HG02678 (cell line): ENCODE measurements at regions not wholly inside any gene's neighbourhood (a gene's known extent, or its start where the extent isn't known, plus 50 kb on each side); places are given as distances from the start of the nearest gene placed in this dataset.
"Not testable (repeated sequence)": the region's sequence is repeated elsewhere in the genome, so short reads cannot be mapped to it uniquely, and the experiment has no call there.

Experiments
- ATAC-seq: cut with Tn5 transposase; IDR thresholded peaks from one replicate; pipeline ENCODE4 v1.9.1; 2021; ENCODE audit warnings: mild to moderate bottlenecking, moderate library complexity; ENCODE audit not compliant: unreplicated experiment

DNA sequence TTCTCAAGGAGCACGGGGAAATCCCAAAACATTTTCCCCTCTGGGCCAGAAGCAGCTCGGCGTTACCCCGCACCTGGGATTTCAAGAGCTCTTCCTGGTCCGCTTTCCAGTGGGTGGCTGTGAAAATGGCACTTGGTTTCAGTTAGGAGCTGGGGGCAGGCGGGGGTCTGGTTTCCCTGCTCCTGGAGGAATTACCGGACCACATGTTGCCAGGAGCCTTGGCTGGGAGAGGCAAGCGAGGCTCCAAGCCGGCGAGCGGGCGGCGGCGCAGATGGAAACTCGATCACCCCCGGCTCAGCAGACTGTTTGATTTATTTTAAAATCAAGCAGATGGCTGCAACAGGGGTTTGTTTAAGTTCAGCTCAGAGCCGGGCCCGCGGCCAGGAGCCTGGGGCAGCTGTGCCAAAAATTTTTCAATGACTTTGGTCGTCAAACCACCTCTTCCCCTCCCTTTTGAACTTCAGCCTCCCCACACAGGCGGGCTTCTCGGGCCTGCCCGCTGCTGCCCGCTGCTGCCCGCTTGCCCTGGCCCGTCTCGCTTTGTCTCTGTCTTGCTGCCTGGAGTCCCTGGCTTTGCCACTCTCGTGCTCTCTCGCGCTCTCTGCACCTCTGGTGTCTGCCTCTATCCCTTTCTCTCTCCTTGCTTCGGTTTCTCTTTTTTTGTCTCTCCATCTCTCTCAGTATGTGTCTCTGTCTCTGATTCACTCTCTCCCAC lies 108.0 kb upstream of the CIBAR2 start:
- ATAC-seq, result no peak

DNA sequence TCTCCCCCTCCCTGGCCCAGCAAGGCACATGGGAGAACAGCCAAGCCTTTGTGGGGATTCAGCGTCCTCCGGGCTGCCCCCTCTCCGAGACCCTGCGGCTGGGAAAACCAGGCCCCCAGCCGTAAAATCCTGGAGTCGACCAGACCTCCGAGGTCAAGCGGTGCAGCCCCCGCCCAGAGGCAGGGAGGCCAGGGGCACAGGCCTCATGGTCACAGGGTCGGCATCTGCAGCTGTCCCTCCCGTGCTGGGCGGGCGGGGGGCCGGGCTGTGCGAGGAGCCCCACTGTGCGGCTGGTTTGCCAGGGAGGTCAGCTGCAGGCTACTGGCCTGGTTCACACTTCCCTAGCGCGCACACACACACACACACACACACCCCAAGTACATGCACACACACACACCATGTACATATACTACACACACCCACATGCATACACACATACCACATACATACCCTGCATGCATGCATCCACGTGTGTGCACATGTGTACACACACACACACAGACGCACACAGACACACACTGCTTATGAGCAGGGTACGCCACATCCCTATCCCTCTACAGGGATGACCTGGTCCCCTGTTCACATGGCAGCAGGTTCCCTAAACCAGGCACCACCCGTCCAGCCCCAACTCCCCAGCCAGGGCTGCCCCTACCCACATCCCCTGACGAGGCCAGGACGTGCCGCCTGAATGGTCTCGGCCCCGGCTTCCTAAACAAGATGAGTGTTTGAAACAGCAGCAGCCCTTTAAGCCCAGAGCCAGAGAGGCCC lies 108.9 kb upstream of the CIBAR2 start:
- ATAC-seq, result no peak

DNA sequence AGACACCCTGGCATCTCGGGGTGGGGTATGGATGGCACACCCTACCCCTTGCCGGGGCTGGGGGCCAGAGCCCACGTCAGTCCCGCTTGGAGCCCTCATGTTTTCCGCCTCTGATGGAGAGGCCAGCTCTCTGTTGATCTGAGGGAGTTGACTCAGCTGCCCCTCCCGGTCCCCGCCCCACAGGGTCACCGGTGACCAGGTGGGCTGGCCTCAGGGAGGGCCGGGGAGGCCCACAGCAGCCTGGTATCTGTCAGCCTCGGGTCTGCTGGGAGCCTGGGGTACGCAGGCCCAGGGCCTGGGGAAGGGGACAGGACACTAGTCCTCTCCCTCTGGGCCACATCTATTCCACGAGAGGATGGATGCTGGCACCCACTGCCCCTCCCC lies 109.5 kb upstream of the CIBAR2 start:
- ATAC-seq, result no peak

DNA sequence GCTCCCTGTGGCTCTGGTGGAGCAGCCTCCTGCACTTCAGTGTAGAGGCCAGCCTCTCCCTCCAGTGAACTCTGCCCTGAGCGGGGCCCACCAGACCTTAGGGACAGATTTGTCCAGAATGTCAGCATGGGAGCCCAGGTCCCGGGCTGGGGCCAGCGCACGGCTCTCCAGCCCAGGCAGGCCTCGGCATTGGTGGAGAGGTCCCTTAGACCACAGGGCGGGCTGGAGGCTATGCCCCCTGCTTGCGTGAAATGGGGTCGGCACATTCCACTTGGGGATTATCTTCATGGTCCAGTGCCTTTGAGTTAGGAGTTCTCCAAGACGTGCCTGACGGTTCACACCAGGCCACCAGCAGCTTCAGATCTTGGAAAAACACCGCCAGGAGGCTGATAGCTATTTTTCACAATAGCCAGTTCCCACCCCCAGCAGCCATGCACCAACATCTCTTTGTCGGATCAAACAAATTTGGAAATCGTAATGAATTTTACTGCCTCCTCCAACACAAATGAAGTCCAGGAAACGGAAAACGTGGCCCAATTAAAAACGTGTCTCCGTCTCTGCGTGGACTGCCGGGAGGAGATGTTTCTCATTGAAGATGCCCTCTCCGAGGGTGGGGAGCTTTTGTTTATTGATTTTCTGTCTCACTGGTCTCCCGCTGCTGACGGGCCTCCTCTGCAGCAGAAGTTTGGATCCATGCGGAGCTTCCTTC lies 110.0 kb upstream of the CIBAR2 start:
- no peak for ATAC-seq

DNA sequence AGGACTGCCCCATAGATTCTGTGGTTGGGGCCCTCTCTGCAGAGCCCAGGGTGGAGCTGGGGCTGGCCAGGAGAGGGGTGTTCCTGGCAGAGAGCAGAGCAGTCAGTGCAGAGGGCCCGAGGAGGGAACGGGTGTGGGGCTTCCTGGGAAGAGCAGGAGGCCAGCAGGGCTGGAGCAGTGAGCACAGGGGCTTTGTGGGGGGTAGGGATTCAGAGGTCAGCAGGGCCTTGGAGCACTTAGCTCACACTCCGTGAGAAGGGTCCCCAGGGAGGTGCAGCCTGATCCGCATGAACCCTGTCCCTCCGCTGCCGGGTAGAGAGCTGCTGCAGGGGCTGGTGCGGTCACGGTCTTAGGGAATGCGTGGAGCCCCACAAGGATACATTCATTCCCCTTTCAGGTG lies 113.0 kb upstream of the CIBAR2 start:
- no peak for ATAC-seq

DNA sequence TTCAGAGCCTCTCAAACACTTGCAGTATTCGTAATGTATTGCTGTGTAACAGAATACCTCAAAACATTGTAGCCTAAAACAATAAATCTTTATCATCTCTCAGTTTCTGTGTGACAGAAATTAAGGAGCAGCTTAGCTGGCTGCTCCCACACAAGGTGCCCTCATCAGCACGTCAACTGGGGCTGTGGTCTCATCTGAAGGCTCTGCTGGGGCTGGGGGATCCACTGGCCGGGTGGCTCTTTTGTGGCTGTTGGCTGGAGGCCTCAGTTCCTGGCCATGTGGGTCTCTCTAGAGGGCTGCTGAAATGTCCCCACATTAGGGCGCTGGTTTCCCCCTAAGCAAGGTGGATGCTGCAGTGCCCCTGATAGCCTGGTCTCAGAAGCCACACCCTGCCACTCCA lies 113.4 kb upstream of the CIBAR2 start:
- no peak for ATAC-seq

DNA sequence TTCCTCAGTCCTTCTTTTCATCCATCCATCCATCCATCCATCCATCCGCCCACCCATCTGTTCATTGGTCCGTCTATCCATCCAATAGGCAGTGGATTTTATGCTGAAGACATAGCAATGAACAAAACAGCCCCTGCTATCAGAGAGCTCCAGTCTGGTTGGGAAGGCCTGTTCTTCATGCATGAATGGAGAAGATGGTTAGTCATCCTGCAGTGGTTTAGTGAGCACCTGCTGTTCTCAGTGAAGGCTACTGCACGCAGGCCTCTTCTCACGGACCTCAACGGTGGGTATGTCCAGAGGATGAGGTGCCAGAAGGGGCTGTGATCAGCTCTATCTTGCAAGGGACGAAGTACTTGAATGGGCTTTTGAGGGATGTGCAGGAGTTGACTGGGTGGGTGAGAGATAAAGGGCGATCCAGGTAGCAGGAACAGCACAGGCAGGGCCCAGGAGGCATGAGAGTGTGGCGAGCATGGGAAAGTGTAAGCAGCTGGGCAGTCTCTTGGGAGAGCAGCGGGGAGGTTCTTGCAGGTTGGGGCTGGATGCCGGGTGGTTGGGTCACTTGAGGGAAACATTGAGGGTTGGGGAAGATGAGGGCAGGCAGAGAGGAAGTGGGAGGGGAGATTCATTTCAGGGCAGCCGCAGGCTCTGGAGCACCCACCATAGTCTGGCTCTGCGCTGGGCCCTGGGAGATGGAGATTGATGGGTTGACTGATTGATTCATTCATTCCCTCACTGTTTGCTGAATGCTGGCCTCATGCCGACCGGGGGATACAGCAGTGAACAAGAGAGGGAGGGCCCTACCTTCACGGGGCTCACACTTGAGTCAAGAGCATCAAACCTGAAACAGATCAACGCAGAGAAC lies 115.0 kb upstream of the CIBAR2 start:
- ATAC-seq, result peak; percentile 77

DNA sequence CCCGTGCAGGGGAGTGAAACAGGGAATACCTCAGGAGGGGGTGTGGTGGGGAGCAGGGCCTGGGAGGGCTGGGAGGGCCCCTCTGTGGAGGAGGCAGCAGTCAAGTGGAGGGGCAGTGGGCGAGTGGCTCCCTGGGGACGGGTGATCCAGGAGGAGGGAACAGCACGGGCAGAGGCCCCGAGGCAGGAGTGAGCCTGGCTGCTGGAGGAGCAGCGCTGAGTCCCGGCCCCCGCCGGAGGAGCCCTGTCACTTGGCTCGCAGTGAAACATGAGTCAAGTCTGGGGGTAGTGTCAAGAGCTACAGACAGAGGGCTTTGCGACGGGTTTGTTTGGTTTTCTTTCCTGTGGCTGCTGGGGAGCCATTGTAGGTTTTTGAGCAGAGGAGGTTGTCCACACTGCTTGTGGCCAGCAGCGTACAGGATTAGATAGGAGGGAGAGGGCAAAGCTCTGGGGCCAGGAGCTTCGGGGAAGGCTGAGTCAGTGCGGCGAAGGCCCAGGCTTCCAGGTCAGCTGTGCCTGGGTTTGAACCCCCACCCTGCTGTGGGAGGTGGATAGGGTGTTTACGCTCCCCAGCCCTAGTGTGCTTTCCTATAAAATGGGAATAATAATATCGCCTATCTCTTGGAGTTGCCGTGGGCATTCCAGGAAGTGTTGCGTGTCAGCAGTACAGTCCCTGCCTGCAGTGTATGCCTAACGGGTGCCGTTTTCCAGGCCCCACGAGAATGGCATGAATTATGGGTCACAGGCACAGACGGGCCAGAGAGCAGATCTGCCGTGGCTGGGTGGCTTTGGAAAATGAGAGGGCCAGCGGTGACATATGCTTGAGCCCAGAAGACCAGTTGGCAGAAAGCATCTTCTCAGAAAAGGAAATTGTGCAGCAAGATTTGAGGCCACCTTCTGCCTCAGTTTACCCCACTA lies 115.9 kb upstream of the CIBAR2 start:
- peak; percentile 1 for ATAC-seq

DNA sequence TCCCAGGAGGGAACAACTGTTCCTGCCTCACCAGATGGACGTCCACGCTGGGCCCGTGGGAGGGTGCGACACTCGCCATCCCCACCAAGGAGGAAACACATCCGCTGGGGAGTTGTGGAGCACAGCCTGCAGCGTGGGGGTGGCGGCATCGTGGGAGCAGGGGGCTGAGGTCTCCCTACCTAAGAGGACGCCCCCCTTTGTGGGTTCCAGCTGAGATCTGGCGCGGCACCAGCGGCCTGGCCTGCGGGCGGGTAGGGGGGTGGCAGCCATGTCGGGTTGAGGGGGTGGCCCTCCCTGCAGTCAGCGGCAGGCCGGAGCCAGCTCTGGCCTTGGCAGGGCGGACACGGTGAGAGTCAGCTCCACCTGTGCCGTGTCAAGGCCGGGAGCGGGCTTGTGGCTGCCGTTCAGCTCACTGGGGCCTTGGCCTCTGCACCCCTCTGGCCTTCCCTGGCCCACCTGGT lies 116.7 kb upstream of the CIBAR2 start:
- ATAC-seq, result no peak

DNA sequence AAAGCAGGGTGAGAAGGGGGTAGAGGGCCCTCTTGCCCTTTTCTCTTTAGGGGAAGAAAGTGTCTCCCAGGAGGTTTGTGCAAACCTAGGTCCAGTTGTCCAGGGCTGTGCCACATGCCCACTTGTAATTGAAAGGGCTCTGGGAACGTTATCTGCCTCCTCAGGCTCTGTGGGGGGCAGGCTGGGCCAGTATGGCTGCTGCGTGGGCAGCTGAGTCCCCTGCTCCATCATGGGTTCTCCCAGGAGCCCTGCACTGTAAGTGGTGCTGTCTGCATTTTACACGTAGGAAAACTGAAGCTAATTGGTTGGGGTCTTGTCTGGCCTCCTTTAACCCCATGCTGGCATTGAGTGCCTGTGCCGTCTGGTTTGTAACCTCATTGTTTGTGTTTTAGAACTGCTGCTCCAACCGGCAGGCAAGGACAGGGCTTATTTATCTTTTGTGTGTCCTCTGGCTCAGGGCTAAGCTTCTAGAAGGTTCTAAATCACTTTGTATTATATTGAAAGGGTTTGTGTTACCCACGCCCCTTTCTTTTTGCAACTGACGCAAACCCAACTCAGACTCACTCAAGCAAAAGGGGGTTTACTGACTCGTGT lies 117.7 kb upstream of the CIBAR2 start:
- no peak for ATAC-seq

DNA sequence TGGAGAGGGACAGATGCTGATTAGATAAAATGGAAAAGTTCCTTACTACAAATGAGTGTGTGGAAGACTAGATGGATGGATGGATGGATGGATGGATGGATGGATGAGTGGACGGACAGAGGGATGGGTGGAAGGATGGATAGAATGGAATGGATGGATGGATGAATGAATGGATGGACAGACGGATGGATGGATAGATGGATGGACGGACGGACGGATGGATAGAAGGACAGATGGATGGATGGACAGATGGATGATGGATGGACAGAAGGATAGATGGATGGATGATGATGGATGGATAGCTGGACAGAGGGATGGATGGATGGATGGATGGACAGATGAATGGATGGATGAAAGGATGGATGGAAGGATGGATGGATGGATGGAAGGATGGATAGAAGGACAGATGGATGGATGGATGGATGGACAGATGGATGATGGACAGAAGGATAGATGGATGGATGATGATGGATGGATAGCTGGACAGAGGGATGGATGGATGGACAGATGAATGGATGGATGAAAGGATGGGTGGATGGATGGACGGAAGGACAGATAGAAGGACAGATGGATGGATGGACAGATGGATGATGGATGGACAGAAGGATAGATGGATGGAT lies 118.6 kb upstream of the CIBAR2 start:
- not testable (repeated sequence) for ATAC-seq

DNA sequence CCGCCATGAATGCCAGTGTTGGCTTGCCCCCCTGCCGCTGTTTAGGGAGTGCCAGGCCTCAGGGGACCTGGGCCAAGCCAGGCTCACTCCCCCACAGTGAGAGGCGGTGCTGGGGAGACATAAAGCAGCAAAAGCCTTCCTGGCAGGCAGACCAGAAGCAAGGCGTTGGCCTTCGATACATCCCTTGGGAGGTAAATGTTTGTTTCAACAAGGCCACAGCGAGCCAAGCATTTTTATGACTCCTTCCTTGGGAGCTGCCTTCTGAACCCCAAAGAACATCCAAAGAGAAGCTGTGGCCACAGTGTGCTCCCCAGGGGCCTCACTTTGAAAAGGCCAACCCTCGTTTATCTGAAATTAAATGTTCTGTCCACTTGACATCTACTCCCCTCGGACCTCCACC lies 119.7 kb upstream of the CIBAR2 start:
- ATAC-seq, result no peak

DNA sequence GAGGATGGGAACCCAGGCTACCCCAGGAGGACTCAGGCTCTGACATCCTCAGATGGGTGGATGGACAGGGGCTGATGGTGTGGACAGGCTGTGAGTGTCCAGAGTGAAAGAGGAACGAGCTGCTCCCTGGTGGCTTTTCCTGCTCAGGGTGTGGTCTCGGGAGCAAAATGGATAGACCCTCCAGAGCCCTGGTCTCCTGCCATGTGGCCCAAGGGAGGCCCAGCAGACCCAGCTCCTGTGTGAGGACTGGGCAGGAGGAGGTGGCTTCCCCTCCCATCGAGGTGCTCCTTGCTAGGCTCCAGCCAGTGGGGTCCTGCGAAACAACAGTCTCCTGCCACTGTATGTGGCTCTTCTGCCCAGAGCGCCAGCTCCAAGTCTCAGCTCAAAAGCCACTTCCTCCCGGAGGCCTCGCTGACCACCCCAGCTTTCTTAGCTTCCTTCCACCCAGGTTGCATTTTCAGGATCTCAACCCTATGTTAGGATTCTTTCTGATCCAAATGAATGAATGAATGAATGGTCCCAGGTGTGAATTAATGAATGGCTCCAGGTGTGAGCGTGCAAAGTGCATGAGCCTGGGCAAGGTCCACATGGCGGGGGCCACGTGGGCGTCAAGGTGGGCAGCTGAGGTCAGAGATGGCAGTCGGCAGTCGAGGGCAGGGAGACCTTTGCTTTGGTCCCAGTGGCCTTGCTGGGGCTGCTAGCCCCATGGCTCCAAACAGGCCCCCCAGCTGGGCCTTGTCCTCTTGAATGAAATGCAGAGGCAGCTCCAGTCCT lies 120.3 kb upstream of the CIBAR2 start:
- no peak for ATAC-seq

DNA sequence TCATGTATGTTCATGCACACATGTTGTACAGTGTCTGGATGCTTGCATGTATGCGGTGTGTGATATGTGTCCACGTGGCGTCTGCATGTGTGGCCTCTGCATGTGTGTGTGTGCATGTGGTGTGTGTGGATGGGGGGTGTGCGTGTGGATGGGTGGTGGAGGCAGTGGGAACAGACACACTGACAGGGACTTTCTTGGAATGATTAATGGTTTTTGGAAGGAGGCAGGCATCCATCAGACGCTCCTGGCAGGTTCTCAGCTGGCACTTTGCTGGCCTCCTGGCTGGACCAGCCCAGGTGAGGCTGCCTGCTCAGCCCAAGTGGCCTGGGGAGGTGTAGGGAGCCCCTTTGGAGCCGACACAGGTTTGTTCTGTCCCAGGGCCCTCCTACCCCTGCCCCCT lies 121.2 kb upstream of the CIBAR2 start:
- ATAC-seq, result no peak

DNA sequence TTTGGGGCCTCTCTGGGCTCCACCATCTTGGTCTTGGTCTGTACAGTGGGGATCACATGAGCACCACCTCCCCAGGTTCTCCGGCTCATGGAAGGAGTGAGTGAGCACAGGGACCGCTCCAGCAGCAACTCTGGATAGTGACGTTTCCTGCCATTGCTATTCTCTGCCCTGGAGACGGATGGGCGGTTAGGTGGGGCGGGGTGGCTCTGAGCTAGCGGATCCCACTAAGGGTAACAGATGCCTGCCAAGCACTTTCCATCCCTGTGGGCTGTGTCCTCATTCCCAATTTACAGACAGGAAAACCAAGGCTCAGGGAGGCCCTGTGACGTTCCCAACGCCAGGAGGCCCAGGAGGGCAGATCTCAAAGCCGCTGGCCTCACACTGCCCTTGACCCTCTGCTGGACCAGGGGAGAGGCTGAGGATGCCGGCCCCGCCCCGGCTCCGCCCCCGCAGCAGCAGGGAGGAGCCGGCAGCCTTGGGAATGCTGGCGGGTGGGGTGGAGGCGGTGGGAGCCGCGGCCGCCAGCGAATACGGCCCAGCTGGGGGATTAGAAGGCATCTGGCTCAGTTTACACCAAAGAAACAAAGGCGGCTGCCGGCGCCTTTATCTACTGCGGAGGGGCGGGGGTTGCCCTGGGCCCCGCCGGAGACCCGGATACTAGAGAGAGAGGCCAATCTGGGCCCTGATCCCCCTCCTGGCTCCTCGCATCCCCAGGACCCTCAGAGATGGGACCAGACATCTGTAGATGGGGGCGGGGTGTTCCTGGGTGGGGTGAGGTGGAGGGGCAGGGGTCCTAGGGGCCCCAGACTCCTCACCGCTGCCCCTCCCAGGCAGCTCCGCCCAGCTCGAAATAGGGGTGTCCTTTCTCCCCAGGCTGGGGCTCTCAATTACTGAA lies 122.3 kb upstream of the CIBAR2 start:
- no peak for ATAC-seq

DNA sequence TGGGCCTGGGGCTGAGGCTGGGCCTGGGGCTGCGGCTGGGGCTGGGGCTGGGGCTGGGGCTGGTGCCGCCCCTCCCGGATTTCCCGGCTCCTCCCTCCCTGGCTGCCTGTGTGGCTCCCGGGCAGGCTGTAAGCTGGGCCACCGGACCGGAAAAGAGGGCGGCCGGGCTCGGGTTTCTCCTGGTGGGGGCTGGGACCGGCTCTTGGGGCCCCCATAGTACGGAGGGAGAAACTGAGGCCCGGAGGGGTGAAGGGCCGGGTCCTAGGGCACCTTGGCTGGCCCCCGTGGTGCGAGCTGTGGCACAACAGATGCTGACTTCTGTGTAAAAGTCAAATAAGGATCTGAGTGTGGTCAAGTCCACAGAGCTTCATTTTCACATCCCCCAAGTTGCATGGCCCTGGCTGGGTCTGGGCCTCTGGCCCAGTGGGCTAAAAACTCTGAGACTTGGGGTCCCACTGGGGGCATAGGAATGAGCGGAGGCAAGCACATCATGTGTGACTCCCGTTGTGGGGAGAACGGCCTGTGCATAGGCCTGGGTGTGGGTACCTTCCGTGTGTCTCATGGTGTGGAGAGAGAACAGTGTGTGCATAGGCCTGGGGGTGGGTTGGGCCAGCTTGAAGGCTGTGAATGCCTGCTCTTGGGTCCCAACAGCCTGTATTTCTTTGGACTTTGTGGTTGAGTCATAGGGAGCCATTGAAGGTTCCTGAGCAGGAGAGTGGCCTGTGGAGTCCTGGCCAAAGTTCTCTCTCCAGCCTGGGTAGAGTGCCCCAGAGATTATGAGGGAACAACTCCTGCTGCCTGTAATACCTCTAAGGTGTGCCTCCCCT lies 123.9 kb upstream of the CIBAR2 start:
- peak; percentile 42 for ATAC-seq

DNA sequence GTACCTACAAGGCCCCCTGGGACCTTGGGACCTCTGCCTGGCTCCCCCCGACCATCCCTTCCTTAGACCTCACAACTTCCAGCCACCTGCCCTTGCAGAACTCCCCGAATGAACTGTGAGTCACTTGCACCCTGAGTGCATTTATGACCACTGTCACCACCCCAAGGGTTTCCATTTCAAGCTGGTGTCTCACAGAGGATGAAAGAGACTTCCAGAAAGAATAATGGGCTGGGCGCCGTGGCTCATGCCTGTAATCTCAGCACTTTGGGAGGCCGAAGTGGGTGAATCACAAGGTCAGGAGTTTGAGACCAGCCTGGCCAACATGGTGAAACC lies 124.5 kb upstream of the CIBAR2 start:
- ATAC-seq, result no peak
